NCI-H510A treated with DMSO at 0.1 percent for 48 hours (cell line): ENCODE measurements at regions not wholly inside any gene's neighbourhood (a gene's known extent, or its start where the extent isn't known, plus 50 kb on each side); places are given as distances from the start of the nearest gene placed in this dataset.
"Not testable (repeated sequence)": the region's sequence is repeated elsewhere in the genome, so short reads cannot be mapped to it uniquely, and the experiment has no call there.

Experiments used
- DNase-seq: peaks from one replicate; lab custom pipeline; 2025; lab: John Stamatoyannopoulos, UW

- no peak for DNase-seq
These were observed 50.3 kb upstream of the SNRK start for GRCh38 chr3:43236008-43236407.

- DNase-seq, result no peak
These were observed 53.3 kb upstream of the SNRK start for GRCh38 chr3:43233062-43233461.

- DNase-seq, result no peak
These were observed 54.9 kb upstream of the SNRK start for GRCh38 chr3:43231276-43232000.

- not testable (repeated sequence) for DNase-seq
These were observed 56.5 kb upstream of the SNRK start for GRCh38 chr3:43229865-43230264.

- not testable (repeated sequence) for DNase-seq
These were observed 58.7 kb upstream of the SNRK start for GRCh38 chr3:43227685-43228084.

- no peak for DNase-seq
These were observed 61.8 kb upstream of the SNRK start for GRCh38 chr3:43224405-43225073.

GRCh38 chr3:43223670-43224364, 62.5 kb upstream of the SNRK start:
- no peak for DNase-seq

GRCh38 chr3:43222590-43222989, 63.8 kb upstream of the SNRK start:
- no peak for DNase-seq

- DNase-seq, result no peak
These were observed 65.3 kb upstream of the SNRK start for GRCh38 chr3:43221076-43221475.

- no peak for DNase-seq
These were observed 66.7 kb upstream of the SNRK start for GRCh38 chr3:43219616-43220015.

- no peak for DNase-seq
These were observed 67.4 kb upstream of the SNRK start for GRCh38 chr3:43218921-43219320.

- DNase-seq, result no peak
These were observed 68.2 kb upstream of the SNRK start for GRCh38 chr3:43218156-43218555.

GRCh38 chr3:43217633-43218032, 68.7 kb upstream of the SNRK start:
- DNase-seq, result no peak

- no peak for DNase-seq
These were observed 69.1 kb upstream of the SNRK start for GRCh38 chr3:43217206-43217605.

- DNase-seq, result no peak
These were observed 70.6 kb upstream of the SNRK start for GRCh38 chr3:43215663-43216275.

- no peak for DNase-seq
These were observed 71.2 kb upstream of the SNRK start for GRCh38 chr3:43215138-43215537.

- no peak for DNase-seq
These were observed 71.7 kb upstream of the SNRK start for GRCh38 chr3:43214616-43215015.

GRCh38 chr3:43213631-43214030, 72.7 kb upstream of the SNRK start:
- no peak for DNase-seq

- no peak for DNase-seq
These were observed 73.3 kb upstream of the SNRK start for GRCh38 chr3:43212914-43213611.

GRCh38 chr3:43211681-43212080, 74.7 kb upstream of the SNRK start:
- DNase-seq, result no peak

GRCh38 chr3:43210049-43211027, 76.0 kb upstream of the SNRK start:
- DNase-seq, result no peak
